ENCODE measurements at regions not wholly inside any gene's neighbourhood (a gene's known extent, or its start where the extent isn't known, plus 50 kb on each side); places are given as distances from the start of the nearest gene placed in this dataset.

GRCh38 chr6:804771-805170 lies 111.8 kb upstream of the EXOC2 start:
- TF ChIP-seq POLR2AphosphoS5 (IDR thresholded peaks at IDR 0.05; ENCODE audit: low read depth) = no peak
- no peak for TF ChIP-seq REST (IDR thresholded peaks at IDR 0.05; ENCODE audit: insufficient replicate concordance, low read depth)
- no peak for TF ChIP-seq CTCF (IDR thresholded peaks at IDR 0.05; ENCODE audit: insufficient read depth, low read length)
- no peak for TF ChIP-seq GABPA (IDR thresholded peaks at IDR 0.05; ENCODE audit: low read depth)

All from HL-60 (cell line).